ENCODE measurements at regions not wholly inside any gene's neighbourhood (a gene's known extent, or its start where the extent isn't known, plus 50 kb on each side); places are given as distances from the start of the nearest gene placed in this dataset.

GRCh38 chr6:28696167-28696566 is 170.5 kb downstream of the GPX5 start:
- TF ChIP-seq CTCF (IDR thresholded peaks at IDR 0.05) = no peak

GRCh38 chr6:28696682-28697081 is 171.0 kb downstream of the GPX5 start:
- no peak for TF ChIP-seq CTCF (IDR thresholded peaks at IDR 0.05)
- Mint-ChIP-seq H3K27ac (no peak overlapping the region), H3K4me1 (ENCODE audit: low read depth) (peaks cover 17% of the 10 kb centered on the region; the same call in 1 of the 2 replicates), H3K36me3 (ENCODE audit: low read depth) (no peaks in the 10 kb centered on the region), H3K27me3 (ENCODE audit: insufficient read depth) (peaks cover 47% of the 10 kb centered on the region), H3K4me3 (peak overlapping the region; percentile 82), H3K9me3 (no peaks in the 10 kb centered on the region)
- no peak for DNase-seq

More at GRCh38 chr6:28696167-28696566, 170.5 kb downstream of the GPX5 start:
- no peak overlapping the region; the same call in 1 of the 2 replicates for H3K27ac Mint-ChIP-seq
- peaks cover 17% of the 10 kb centered on the region; the same call in 1 of the 2 replicates for H3K4me1 Mint-ChIP-seq (ENCODE audit: low read depth)
- H3K36me3 Mint-ChIP-seq (ENCODE audit: low read depth) = no peaks in the 10 kb centered on the region
- H3K4me3 Mint-ChIP-seq = peak overlapping the region; percentile 82
- H3K27me3 Mint-ChIP-seq (ENCODE audit: insufficient read depth) = peaks cover 48% of the 10 kb centered on the region
- DNase-seq = no peak
- H3K9me3 Mint-ChIP-seq = no peaks in the 10 kb centered on the region

DNA sequence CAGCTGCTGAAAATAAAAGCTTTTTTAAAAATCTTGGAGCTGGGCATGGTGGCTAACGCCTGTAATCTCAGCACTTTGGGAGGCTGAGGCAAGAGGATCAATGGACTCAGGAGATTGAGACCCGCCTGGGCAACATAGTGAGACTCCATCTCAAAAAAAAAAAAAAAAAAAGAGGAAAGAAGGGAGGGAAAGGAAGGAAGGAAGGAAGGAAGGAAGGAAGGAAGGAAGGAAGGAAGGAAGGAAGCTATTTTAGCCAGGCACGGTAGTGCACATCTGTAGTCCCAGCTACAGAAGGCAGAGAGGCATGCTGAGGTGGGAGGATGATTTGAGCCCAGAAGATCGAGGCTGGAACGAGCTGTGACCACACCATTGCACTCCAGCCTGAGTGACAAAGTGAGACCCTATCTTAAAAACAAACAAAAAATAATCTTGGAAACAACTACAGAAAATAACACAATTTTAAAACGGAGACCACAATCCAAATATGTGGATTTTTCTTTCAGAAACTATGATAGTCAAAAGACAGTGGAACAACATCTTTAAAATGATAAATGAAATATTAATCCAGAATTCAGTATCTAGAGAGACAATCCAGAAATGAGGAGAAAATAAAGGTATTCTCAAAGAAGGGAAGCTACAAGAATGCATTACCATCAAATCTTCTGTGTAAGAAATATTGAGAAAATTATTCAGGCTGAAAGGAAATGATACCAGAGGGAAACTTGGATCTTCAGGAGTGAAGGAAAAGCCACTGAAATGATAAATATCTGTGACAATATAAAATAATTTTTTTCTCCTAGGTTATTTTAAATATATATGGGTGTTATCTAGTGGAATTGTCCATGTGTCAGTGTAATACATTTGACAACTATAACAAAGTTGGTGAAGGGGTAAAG is 182.0 kb downstream of the GPX5 start:
- peaks cover 6% of the 10 kb centered on the region; the same call in 1 of the 2 replicates for H3K4me1 Mint-ChIP-seq (ENCODE audit: low read depth)
- peaks cover 12% of the 10 kb centered on the region; the same call in 1 of the 2 replicates for H3K36me3 Mint-ChIP-seq (ENCODE audit: low read depth)
- no peak for TF ChIP-seq CTCF (IDR thresholded peaks at IDR 0.05)
- peaks cover 10% of the 10 kb centered on the region for H3K27me3 Mint-ChIP-seq (ENCODE audit: insufficient read depth)
- DNase-seq = no peak
- no peak overlapping the region for H3K4me3 Mint-ChIP-seq
- H3K27ac Mint-ChIP-seq = no peak overlapping the region
- peaks cover 21% of the 10 kb centered on the region for H3K9me3 Mint-ChIP-seq

- Mint-ChIP-seq H3K4me3 (peak overlapping the region; percentile 69), H3K27me3 (ENCODE audit: insufficient read depth) (peaks cover 8% of the 10 kb centered on the region), H3K9me3 (peaks cover 21% of the 10 kb centered on the region), H3K4me1 (ENCODE audit: low read depth) (peaks cover 6% of the 10 kb centered on the region; the same call in 1 of the 2 replicates), H3K27ac (no peak overlapping the region), H3K36me3 (ENCODE audit: low read depth) (peaks cover 12% of the 10 kb centered on the region; the same call in 1 of the 2 replicates)
- TF ChIP-seq CTCF (IDR thresholded peaks at IDR 0.05) = no peak
- DNase-seq = no peak
These were observed 184.0 kb downstream of the GPX5 start for GRCh38 chr6:28709478-28710349.

DNA sequence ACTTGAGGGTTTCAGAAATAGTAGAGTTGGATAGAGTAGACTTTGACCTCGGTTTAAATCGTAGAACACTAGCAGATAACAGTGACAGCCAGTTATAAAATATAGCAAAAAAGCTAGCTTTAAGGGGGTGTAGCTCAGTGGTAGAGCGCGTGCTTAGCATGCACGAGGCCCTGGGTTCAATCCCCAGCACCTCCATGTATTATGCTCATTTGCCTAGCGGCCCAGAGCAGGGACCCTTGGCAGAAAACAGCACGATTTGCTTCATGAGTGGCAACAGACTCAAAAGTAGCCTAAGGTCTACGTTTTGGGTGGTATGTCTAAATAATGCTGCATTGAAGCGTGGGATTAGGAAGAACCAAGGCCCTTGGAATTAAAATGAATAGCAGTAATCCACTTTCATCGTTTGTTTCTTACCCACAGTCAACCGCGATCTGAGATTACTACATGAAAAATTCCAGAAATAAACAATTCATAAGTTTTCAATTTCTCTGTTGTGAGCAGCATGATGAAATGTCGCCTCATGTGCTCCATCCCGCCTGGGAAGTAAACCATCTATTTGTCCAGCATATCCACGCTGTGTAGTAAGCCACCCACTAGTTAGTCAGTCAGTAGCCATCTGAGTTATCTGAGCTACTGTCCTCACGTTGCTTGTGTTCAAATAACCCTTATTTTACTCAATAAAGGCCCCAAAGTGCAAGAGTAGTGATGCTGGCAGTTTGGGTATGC is 184.9 kb downstream of the GPX5 start:
- peaks cover 21% of the 10 kb centered on the region for H3K9me3 Mint-ChIP-seq
- H3K27ac Mint-ChIP-seq = no peak overlapping the region
- TF ChIP-seq CTCF (IDR thresholded peaks at IDR 0.05) = no peak
- peaks cover 8% of the 10 kb centered on the region for H3K27me3 Mint-ChIP-seq (ENCODE audit: insufficient read depth)
- H3K36me3 Mint-ChIP-seq (ENCODE audit: low read depth) = peaks cover 12% of the 10 kb centered on the region; the same call in 1 of the 2 replicates
- peak; percentile 78 for DNase-seq
- peak overlapping the region; percentile 69; the same call in 1 of the 2 replicates for H3K4me3 Mint-ChIP-seq
- H3K4me1 Mint-ChIP-seq (ENCODE audit: low read depth) = peaks cover 6% of the 10 kb centered on the region; the same call in 1 of the 2 replicates
